SK-N-SH (cell line): ENCODE measurements at regions not wholly inside any gene's neighbourhood (a gene's known extent, or its start where the extent isn't known, plus 50 kb on each side); places are given as distances from the start of the nearest gene placed in this dataset.
A peak's percentile ranks its signal among the peaks of the same experiment; 100 is the strongest.

Source experiments
- CTCF ChIA-PET: fragments of 300-600, 350-600 bp; formaldehyde crosslinking; extraction: SDS; loops from one replicate; lab custom pipeline; 2021; lab: Yijun Ruan, JAX
- POLR2A ChIA-PET: fragments of 350-600 bp; sonication (Branson Sonifier 250); formaldehyde crosslinking; extraction: SDS; loops from one replicate; lab custom pipeline; 2020; ENCODE audit warnings: antibody characterized with exemption, inconsistent platforms; lab: Yijun Ruan, JAX
- DNase-seq: peaks from one replicate; pipeline ENCODE4 v3.0.0; 2012
- H2AFZ ChIP-seq: fragments of 200-600 bp; sonication (generic); 2 replicates; pipeline ENCODE4 v1.8.1; 2016; ENCODE audit warnings: antibody characterized with exemption, mild to moderate bottlenecking, low read depth
- H3F3A ChIP-seq: fragments of 200-600 bp; sonication (generic); replicated peaks from 2 replicates; pipeline ENCODE3; 2016; ENCODE audit warnings: antibody characterized with exemption, mild to moderate bottlenecking; ENCODE audit not compliant: insufficient read depth
- H3K27ac ChIP-seq, 2 experiments: fragments of 200-500 bp in 1 of 2; fragments of 200-600 bp in 1 of 2; sonication (Bioruptor generic) in 1 of 2; sonication (generic), shearing (Covaris generic) in 1 of 2; 2 replicates each; pipeline versions ENCODE4 v1.5.1 to v1.6.1; 2014 to 2016; ENCODE audit warnings: low read depth in 2 of 2, inconsistent platforms in 1 of 2, low read length in 1 of 2, mild to moderate bottlenecking in 1 of 2, mixed read lengths in 1 of 2
- H3K27me3 ChIP-seq: fragments of 200-600 bp; sonication (generic), shearing (Covaris generic); 2 replicates; pipeline ENCODE4 v1.6.1; 2016; ENCODE audit warnings: mixed run types; ENCODE audit not compliant: insufficient read depth
- H3K36me3 ChIP-seq, 2 experiments: fragments of 200-500 bp in 1 of 2; fragments of 200-600 bp in 1 of 2; sonication (Bioruptor generic) in 1 of 2; sonication (generic) in 1 of 2; replicated peaks in 1 of 2; 2 replicates each; pipeline versions ENCODE3 to v1.5.1; 2014 to 2016; ENCODE audit warnings: low read length in 1 of 2, mild to moderate bottlenecking in 1 of 2; ENCODE audit not compliant: insufficient read depth in 2 of 2, control insufficient read depth in 1 of 2
- H3K4me1 ChIP-seq, 2 experiments: fragments of 200-500 bp in 1 of 2; fragments of 200-600 bp in 1 of 2; sonication (Bioruptor generic) in 1 of 2; sonication (generic), shearing (Covaris generic) in 1 of 2; 2 replicates each; pipeline versions ENCODE4 v1.5.1 to v1.6.1; 2014 to 2016; ENCODE audit warnings: low read depth in 1 of 2, low read length in 1 of 2, mixed run types in 1 of 2; ENCODE audit not compliant: insufficient read depth in 2 of 2, control insufficient read depth in 1 of 2
- H3K4me2 ChIP-seq: fragments of 200-600 bp; sonication (generic), shearing (Covaris generic); 2 replicates; pipeline ENCODE4 v1.6.1; 2017; ENCODE audit warnings: mixed run types
- H3K4me3 ChIP-seq, 2 experiments: fragments of 200-500 bp in 1 of 2; fragments of 200-600 bp in 1 of 2; sonication (Bioruptor generic) in 1 of 2; sonication (generic), shearing (Covaris generic) in 1 of 2; 2 replicates each; pipeline versions ENCODE4 v1.5.1 to v1.8.1; 2014 to 2016; ENCODE audit warnings: low read depth in 2 of 2, inconsistent platforms in 1 of 2, low read length in 1 of 2, mild to moderate bottlenecking in 1 of 2, mixed read lengths in 1 of 2, moderate library complexity in 1 of 2
- H3K79me2 ChIP-seq: fragments of 200-600 bp; sonication (generic); 2 replicates; pipeline ENCODE4 v1.8.1; 2017; ENCODE audit warnings: mild to moderate bottlenecking; ENCODE audit not compliant: insufficient read depth
- H3K9ac ChIP-seq: fragments of 200-600 bp; sonication (generic); 2 replicates; pipeline ENCODE4 v1.6.1; 2017; ENCODE audit warnings: mixed run types
- H3K9me2 ChIP-seq: fragments of 200-600 bp; sonication (generic); 2 replicates; pipeline ENCODE4 v1.6.1; 2017; ENCODE audit warnings: mixed run types
- H3K9me3 ChIP-seq: fragments of 200-600 bp; sonication (generic); 2 replicates; pipeline ENCODE4 v1.6.1; 2017; ENCODE audit warnings: mixed run types, mild to moderate bottlenecking, moderate library complexity
- H4K20me1 ChIP-seq: fragments of 200-600 bp; sonication (generic); 2 replicates; pipeline ENCODE4 v1.6.1; 2017; ENCODE audit warnings: mild to moderate bottlenecking, mixed run types; ENCODE audit not compliant: insufficient read depth
- CTCF ChIP-seq: fragments of 200-600 bp; sonication (generic); IDR thresholded peaks from 2 replicates; pipeline ENCODE4 v1.6.1; 2017; ENCODE audit warnings: antibody characterized with exemption, mild to moderate bottlenecking, moderate library complexity
- ELF1 ChIP-seq: IDR thresholded peaks from 2 replicates; pipeline ENCODE4 v1.4.0; 2012
- FOXM1 ChIP-seq: IDR thresholded peaks from 2 replicates; pipeline ENCODE4 v1.4.0; 2012; ENCODE audit warnings: low read depth, mild to moderate bottlenecking
- GATA2 ChIP-seq: sonication (generic); formaldehyde crosslinking; IDR thresholded peaks from 2 replicates; pipeline ENCODE4 v1.5.0; 2020; ENCODE audit warnings: mild to moderate bottlenecking, missing genetic modification reagents
- IRF3 ChIP-seq: fragments of 150-350 bp; IDR thresholded peaks from 2 replicates; pipeline ENCODE4 v1.6.1; 2016; ENCODE audit warnings: mild to moderate bottlenecking, low read depth, low read length
- JUND ChIP-seq: IDR thresholded peaks from 2 replicates; pipeline ENCODE4 v1.4.0; 2012
- MAX ChIP-seq: IDR thresholded peaks from 2 replicates; pipeline ENCODE4 v1.4.0; 2012; ENCODE audit warnings: low read depth
- MXI1 ChIP-seq: IDR thresholded peaks from 2 replicates; pipeline ENCODE4 v1.6.1; 2012; ENCODE audit warnings: mild to moderate bottlenecking, low read depth, low read length, improper control_type of control experiment
- NFIC ChIP-seq: IDR thresholded peaks from 2 replicates; pipeline ENCODE4 v1.4.0; 2012; ENCODE audit warnings: borderline replicate concordance
- POLR2AphosphoS5 ChIP-seq: IDR thresholded peaks from 2 replicates; pipeline ENCODE4 v1.6.1; 2012; ENCODE audit warnings: low read depth, low read length
- RAD21 ChIP-seq: IDR thresholded peaks from 2 replicates; pipeline ENCODE4 v1.6.1; 2012; ENCODE audit warnings: mild to moderate bottlenecking, low read length
- RFX5 ChIP-seq: IDR thresholded peaks from 2 replicates; pipeline ENCODE4 v1.6.1; 2012; ENCODE audit warnings: mild to moderate bottlenecking, improper control_type of control experiment, low read length
- SMC3 ChIP-seq: IDR thresholded peaks from 2 replicates; pipeline ENCODE4 v1.6.1; 2012; ENCODE audit warnings: low read depth, low read length, improper control_type of control experiment
- TCF12 ChIP-seq: IDR thresholded peaks from 2 replicates; pipeline ENCODE4 v1.4.0; 2012
- USF2 ChIP-seq: fragments of 150-350 bp; IDR thresholded peaks from 2 replicates; pipeline ENCODE4 v1.6.1; 2017; ENCODE audit warnings: antibody characterized with exemption, low read length, low read depth, borderline replicate concordance
- YY1 ChIP-seq: IDR thresholded peaks from 2 replicates; pipeline ENCODE4 v1.4.0; 2012; ENCODE audit warnings: low read depth, mild to moderate bottlenecking
- WGBS: methylation state at CpG from one replicate; pipeline ENCODE4 v1.1.6; 2017; ENCODE audit warnings: low lambda C conversion rate; 5-methylcytosine and 5-hydroxymethylcytosine counted together

- TF ChIP-seq CTCF (no peak), JUND (peak; percentile 100), TCF12 (peak; percentile 98), SMC3 (no peak), ELF1 (no peak), RFX5 (no peak), YY1 (no peak), IRF3 (no peak), NFIC (peak; percentile 84), MAX (peak; percentile 67; the same call in 1 of the 2 replicates)
Observed at GRCh38 chr12:86712425-86712843, 456.2 kb upstream of the MGAT4C start (continued).

GRCh38 chr12:86711731-86712130 lies 455.5 kb upstream of the MGAT4C start:
- no peak overlapping the region; the same call in 1 of the 2 replicates for H2AFZ ChIP-seq
- peaks cover 12% of the 10 kb centered on the region for H3F3A ChIP-seq
- no peak overlapping the region for H3K4me3 ChIP-seq
- no peaks in the 10 kb centered on the region for H3K27me3 ChIP-seq
- no peaks in the 10 kb centered on the region for H3K9me3 ChIP-seq
- WGBS, result 27% methylated on average over 1 of the region's 1 CpG
- no peaks in the 10 kb centered on the region for H3K79me2 ChIP-seq
- peak overlapping the region in 1 of 2 experiments; percentile 87; a peak in 3 of 4 replicates for H3K27ac ChIP-seq
- DNase-seq, result no peak
- H3K4me1 ChIP-seq, result peaks cover 0 to 6% of the 10 kb centered on the region in 2 experiments; a peak in 2 of 4 replicates
- H3K36me3 ChIP-seq, result no peaks in the 10 kb centered on the region
- CTCF ChIA-PET, result no interaction called here
- TF ChIP-seq RFX5, result no peak
- TF ChIP-seq MXI1, result no peak
- no peak for TF ChIP-seq MAX
- TF ChIP-seq POLR2AphosphoS5, result no peak
- TF ChIP-seq ELF1, result no peak
- no peak for TF ChIP-seq YY1
- no peak for TF ChIP-seq RAD21
- TF ChIP-seq FOXM1, result no peak
- no peak for TF ChIP-seq USF2
- TF ChIP-seq GATA2 (CRISPR knock-in tag), result no peak
- no peak overlapping the region; the same call in 1 of the 2 replicates for H3K4me2 ChIP-seq
- no peaks in the 10 kb centered on the region for H3K9me2 ChIP-seq
- no peak overlapping the region for H3K9ac ChIP-seq
- POLR2A ChIA-PET, result no interaction called here
- no peaks in the 10 kb centered on the region for H4K20me1 ChIP-seq
